KBM-7 (cell line): ENCODE measurements at regions not wholly inside any gene's neighbourhood (a gene's known extent, or its start where the extent isn't known, plus 50 kb on each side); places are given as distances from the start of the nearest gene placed in this dataset.

Source experiments
- DNase-seq: peaks from one replicate; pipeline ENCODE4 v3.0.0-alpha.2; 2015
- in situ Hi-C: fragments of 300-500 bp; cut with MboI; formaldehyde crosslinking; loops from 2 replicates; pipeline ENCODE4 v1.14.3; 2020; ENCODE audit warnings: low sequenced_read_pairs, low pct_unique_long_range_greater_than_20kb, mixed read lengths

- DNase-seq: no peak
- in situ Hi-C loops: no loop called here
Measured at GRCh38 chr5:159837860-159838259, 78.4 kb upstream of the ADRA1B start.

DNA sequence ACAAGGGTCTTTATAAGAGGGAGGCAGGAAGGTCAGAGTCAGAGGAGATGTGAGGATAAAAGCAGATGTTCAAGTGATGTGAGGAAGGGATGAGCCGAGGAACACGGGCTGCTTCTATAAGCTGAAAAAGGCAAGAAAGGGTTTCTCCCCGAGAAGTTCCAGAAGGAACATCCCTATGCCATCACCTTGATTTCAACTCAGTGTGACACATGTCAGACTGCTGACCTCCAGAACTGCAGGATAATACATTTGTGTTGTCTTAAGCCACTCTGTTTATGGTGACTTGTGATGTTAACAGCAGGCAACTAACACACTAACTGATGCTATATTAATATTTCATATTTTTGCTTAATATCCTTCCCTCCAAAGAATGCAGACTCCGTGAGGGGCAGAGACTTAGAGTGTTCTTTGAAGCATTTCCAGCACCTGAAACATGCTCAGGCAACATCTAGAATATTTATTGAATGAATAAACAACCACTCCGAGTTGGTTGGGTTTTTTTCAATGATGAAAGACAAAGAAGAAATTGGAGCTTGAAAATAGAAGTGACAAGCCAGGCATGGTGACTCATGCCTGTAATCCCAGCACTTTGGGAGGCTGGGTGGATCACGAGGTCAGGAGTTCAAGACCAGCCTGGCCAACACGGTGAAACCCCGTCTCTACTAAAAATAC is 77.6 kb upstream of the ADRA1B start:
- in situ Hi-C loops: no loop called here
- DNase-seq: no peak

DNA sequence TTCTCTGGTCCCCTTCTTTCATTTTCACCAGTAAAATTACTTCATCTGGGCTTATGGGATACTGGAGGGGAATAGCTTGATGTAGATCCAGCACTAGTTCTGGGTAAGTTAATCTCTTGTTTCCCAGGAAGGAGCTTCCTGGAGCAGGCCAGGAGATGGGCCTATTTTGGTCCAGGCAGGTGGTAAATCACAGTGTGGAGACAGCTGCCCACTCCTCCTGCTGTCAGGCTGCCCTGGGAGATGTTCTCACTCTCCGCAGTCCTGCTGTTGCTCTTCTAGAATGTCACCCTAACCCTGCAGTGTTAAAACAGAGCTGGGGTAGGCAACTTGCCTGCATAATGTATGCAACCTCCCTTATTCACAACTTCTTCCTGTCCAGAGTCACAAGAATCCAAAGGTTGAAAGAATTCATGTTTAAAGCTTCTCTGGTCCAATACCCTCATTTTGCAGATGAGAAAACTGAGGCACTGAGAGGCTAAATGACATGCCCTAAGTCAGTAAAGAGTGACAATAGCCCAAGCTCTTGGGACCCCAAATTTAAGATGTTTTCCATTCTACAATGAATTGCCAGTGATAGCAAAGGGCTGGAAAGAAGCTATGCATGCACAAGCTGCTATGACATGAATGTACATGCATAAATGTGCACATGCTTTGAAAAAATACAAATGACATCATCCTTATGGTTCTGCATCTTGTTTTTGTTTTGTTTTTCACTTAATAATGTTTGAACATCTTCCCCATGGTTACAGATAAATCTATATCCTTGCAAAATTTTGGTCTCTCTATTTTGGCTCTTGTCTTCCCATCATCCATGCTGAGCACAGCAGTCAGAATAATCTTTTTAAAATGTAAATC is 71.8 kb upstream of the ADRA1B start:
- in situ Hi-C loops: no loop called here
- no peak for DNase-seq

DNA sequence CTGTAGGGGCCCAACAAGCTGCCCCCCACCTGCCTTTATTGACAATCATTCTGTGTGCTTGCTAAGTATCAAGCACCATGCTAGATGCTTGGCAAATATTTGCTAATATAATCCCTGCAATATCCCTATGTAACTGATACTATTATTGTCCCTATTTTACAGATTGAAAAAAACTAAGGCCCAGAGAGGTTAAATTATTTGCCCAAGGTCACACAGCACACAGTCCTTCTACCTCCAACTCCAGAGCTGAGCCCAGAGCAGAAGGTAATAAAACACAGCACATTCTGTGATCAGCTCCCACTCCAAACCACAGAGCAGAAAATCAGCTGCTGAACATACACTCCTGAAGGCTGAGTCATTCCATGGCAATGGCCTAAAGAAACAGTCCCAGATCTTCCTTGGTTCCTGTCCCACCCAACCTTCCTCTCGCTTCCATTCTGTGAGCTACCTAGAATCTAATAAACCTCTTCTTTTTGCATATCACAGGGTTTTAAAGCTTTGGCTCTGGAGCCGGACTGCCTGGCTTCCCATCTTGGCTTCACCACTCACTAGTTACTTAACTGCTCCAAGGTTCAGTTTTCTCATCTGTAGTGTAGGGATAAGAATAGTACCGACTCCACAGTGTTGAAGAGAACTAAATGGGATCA is 66.7 kb upstream of the ADRA1B start:
- no peak for DNase-seq
- in situ Hi-C loops: no loop called here

DNA sequence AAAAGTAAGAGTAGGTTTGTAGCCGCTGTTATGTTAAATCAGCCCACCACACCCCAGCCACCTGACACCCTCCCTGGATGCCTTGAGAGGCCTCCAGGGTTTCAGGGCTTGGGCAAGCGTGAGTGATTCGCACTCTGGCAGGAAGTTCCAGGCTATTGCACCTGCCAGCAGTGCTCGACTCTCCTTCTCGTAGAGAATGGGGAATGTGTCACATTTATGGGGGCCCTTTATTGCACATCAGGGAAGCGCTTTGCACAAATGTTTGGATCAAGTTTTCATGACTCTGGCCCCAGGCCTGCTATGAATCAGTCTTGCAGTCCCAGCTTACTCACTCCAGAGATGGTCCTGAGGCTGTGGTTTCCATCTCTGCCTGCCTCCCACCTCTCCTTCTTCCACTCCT is 66.1 kb upstream of the ADRA1B start:
- no peak for DNase-seq
- in situ Hi-C loops: no loop called here

GRCh38 chr5:159851053-159851452 is 65.2 kb upstream of the ADRA1B start:
- no peak for DNase-seq
- in situ Hi-C loops: no loop called here

DNA sequence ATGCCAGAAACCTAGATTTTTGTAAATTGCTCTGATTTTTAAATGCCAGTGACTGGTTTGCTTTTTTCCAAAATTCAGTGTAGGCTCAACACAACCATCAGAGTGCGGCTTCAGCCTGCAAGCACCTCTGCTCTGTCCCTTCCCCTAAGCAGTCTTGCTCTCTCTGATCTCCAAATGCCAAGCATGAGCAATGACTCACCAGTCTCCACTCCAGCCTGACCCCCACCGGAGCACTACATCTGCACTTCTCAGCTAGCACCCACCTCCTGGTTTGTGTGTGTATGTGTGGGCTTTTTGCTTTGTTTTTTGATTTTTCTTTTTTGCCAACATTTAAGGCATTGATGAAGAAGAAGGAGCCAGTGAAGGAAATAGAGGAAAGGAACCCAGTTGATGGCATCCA is 61.4 kb upstream of the ADRA1B start:
- DNase-seq: no peak
- in situ Hi-C loops: no loop called here

DNA sequence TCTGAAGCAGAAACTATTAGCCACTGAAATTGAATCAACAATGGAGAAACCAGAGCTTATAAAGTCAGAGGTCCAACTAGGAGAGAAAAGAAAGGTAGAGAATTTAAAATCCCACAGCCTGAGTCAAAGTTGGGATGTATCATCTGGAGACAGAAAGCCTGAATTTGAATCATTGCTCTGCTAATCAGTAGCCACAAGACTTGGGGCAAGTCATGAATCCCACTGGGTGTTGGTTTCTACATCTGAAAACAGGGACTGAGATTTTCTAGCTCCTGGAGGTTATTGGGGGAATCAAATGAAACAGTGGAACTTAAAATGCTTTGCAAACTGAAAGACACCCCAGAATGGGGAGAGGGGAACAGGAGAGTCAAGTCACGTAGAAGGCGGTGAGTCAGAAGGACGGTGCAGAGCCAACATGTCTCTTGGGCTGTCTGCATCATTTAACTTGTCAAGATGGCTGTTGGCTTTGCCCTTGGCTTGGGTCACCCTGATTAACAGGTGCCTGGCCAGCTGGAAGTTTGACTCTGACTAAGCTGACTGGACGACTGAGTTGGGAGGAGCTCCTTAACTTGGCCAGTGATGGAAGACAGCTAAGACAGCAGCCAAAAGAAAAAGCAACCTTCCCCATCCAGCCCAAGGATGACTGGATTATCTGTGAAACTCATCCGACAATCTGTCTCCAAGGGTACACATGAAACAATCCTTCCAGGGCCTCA is 60.6 kb upstream of the ADRA1B start:
- in situ Hi-C loops: no loop called here
- no peak for DNase-seq

- in situ Hi-C loops: no loop called here
- DNase-seq: no peak
Measured at GRCh38 chr5:159858871-159859270, 57.4 kb upstream of the ADRA1B start.

- in situ Hi-C loops: no loop called here
- DNase-seq: no peak
Measured at GRCh38 chr5:159861086-159861485, 55.2 kb upstream of the ADRA1B start.

DNA sequence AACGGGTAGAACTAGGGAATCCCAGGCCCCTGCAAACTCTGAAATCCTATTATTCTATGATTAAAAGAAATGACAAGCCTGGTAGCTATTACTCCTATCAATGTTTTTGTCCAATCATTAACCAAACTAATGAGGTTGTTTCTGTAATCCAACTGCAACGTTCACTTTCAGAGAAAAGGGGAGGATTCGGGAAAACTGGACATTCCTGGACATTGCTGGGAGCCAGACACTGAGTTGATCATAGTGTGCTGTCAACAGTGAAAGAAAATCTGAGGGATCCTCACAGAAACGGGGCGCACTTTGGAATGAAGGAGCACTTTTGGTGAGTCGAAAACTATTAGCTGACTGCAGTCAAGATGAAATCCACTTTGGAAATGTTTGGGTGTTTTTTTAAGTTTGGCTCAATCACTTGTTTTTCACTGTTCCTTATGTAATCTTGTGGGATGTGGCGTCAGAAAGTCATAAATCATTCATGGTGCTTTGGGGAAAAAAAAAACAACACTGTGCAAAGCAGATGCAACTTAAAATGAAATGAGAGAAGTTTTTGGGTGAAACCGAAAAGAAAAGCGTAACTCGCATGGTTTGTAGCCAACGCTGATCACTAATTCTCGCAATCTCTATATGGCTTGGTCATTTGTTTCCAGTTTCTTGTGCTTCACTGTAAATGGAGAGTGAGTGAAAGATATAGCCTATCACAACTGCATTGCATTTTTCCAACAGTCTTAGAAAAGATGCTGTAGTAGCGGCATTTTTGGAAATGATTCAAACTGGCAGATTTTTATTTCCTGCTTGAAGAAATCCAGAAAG is 51.2 kb upstream of the ADRA1B start:
- no peak for DNase-seq
- in situ Hi-C loops: no loop called here

- in situ Hi-C loops: no loop called here
- no peak for DNase-seq
Measured at GRCh38 chr5:159866093-159866492, 50.2 kb upstream of the ADRA1B start.
